MCF 10A (cell line): ENCODE measurements at regions not wholly inside any gene's neighbourhood (a gene's known extent, or its start where the extent isn't known, plus 50 kb on each side); places are given as distances from the start of the nearest gene placed in this dataset.

Experiments used
- BruUV-seq: library from RNA; stranded (reverse); fragments of 400-500 nt; replicated peaks from 2 replicates; lab custom pipeline; 2021; lab: Mats Ljungman, UMichigan
- CTCF ChIA-PET: fragments of 300-600 bp; sonication (Branson Sonifier 250); formaldehyde crosslinking; extraction: SDS; loops from one replicate; lab custom pipeline; 2021; ENCODE audit warnings: antibody characterized with exemption, inconsistent platforms; lab: Yijun Ruan, JAX
- POLR2A ChIA-PET: fragments of 300-600, 350-650 bp; sonication (Branson Sonifier 250); formaldehyde crosslinking; extraction: SDS; loops from one replicate; lab custom pipeline; 2020; ENCODE audit warnings: antibody characterized with exemption, inconsistent platforms; lab: Yijun Ruan, JAX
- DNase-seq: peaks from one replicate; pipeline ENCODE4 v3.0.0-alpha.2; 2018; ENCODE audit not compliant: unreplicated experiment
- H3K27ac Mint-ChIP-seq: one replicate; pipeline ENCODE4 v1.8.0; 2022; ENCODE audit warnings: mild to moderate bottlenecking, low read depth, mixed read lengths; ENCODE audit not compliant: unreplicated experiment
- H3K27me3 Mint-ChIP-seq: one replicate; pipeline ENCODE4 v1.8.0; 2022; ENCODE audit warnings: mixed read lengths; ENCODE audit not compliant: insufficient read depth, unreplicated experiment
- H3K36me3 Mint-ChIP-seq: one replicate; pipeline ENCODE4 v1.8.0; 2022; ENCODE audit warnings: mild to moderate bottlenecking, moderate library complexity, mixed read lengths; ENCODE audit not compliant: insufficient read depth, unreplicated experiment
- H3K4me1 Mint-ChIP-seq: one replicate; pipeline ENCODE4 v1.8.0; 2022; ENCODE audit warnings: mixed read lengths; ENCODE audit not compliant: insufficient read depth, unreplicated experiment
- H3K4me3 Mint-ChIP-seq: one replicate; pipeline ENCODE4 v1.8.0; 2022; ENCODE audit warnings: mild to moderate bottlenecking, moderate library complexity, mixed read lengths; ENCODE audit not compliant: unreplicated experiment
- H3K9me3 Mint-ChIP-seq: one replicate; pipeline ENCODE4 v1.8.0; 2022; ENCODE audit warnings: mixed read lengths; ENCODE audit not compliant: unreplicated experiment
- intact Hi-C: fragments of 100-400 bp; cut with micrococcal nuclease; formaldehyde crosslinking; loops from 2 replicates; pipeline ENCODE4 v1.14.1; 2022
- TF ChIP-seq, protein P1 (sequence below): fragments of 200-600 bp; IDR thresholded peaks from one replicate; pipeline ENCODE4 v1.8.0; 2022; ENCODE audit warnings: antibody characterized with exemption, mild to moderate bottlenecking; ENCODE audit not compliant: unreplicated experiment

DNA sequence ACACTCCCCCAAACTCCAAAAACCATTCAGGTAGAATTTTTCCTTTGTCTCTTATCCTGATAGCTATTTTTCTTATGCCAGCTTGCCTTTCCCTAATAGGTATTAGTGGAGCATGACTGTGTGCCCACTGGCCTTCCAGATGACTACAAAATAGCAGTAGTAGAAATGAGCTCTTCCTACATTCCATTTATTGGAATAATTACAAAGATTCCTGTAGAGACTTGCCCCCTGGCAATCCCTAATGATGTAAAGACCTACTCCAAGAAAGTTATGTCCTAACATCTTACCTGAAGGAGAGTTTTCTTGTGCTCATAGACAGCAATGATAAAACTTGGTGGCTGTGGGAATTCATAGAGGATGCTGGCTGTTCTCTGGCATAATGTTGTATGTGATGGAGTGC, 501.8 kb downstream of the GATA3 start:
- CTCF ChIA-PET, result no interaction called here
- no peak for DNase-seq
- TF ChIP-seq, protein P1, sequence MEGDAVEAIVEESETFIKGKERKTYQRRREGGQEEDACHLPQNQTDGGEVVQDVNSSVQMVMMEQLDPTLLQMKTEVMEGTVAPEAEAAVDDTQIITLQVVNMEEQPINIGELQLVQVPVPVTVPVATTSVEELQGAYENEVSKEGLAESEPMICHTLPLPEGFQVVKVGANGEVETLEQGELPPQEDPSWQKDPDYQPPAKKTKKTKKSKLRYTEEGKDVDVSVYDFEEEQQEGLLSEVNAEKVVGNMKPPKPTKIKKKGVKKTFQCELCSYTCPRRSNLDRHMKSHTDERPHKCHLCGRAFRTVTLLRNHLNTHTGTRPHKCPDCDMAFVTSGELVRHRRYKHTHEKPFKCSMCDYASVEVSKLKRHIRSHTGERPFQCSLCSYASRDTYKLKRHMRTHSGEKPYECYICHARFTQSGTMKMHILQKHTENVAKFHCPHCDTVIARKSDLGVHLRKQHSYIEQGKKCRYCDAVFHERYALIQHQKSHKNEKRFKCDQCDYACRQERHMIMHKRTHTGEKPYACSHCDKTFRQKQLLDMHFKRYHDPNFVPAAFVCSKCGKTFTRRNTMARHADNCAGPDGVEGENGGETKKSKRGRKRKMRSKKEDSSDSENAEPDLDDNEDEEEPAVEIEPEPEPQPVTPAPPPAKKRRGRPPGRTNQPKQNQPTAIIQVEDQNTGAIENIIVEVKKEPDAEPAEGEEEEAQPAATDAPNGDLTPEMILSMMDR, result no peak
- peaks cover 9% of the 10 kb centered on the region for H3K4me1 Mint-ChIP-seq
- no TSS peak for BruUV-seq
- no peak overlapping the region for H3K4me3 Mint-ChIP-seq
- POLR2A ChIA-PET, result interaction anchor here (0.9 to 2.1 kb wide), 4 partner anchors 9 to 12 kb away, joined by 3 to 7 read pairs (median 4); no protein-coding TSS in a partner anchor
- H3K36me3 Mint-ChIP-seq, result no peaks in the 10 kb centered on the region
- no peaks in the 10 kb centered on the region for H3K9me3 Mint-ChIP-seq
- H3K27ac Mint-ChIP-seq, result no peak overlapping the region
- no peaks in the 10 kb centered on the region for H3K27me3 Mint-ChIP-seq
- intact Hi-C loops, result loop anchor here (10.0 kb wide), 1 partner anchor 1948 kb away; no protein-coding TSS in a partner anchor

DNA sequence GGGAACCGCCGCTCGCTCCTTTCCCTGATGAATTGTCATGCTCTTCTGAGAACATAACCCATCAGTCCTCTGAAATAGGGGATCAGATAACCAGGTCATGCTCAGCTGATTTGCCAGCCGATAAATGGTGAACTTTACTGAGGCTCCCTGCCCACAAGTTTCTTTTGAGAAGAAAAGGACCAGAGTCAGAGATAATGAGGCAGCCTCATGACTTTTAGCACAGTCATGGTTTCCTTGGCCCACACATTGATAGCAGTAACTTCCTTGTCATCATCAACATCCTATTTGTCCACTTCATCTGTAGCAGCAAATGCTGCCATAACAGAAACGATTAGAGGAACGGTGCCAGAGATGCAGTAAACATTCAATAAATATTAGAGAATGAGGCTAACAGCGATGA, 509.0 kb downstream of the GATA3 start:
- peaks cover 2% of the 10 kb centered on the region for H3K36me3 Mint-ChIP-seq
- CTCF ChIA-PET, result interaction anchor here (0.7 kb wide), 1 partner anchor 517 kb away, joined by 4 read pairs; no protein-coding TSS in a partner anchor
- no TSS peak for BruUV-seq

DNA sequence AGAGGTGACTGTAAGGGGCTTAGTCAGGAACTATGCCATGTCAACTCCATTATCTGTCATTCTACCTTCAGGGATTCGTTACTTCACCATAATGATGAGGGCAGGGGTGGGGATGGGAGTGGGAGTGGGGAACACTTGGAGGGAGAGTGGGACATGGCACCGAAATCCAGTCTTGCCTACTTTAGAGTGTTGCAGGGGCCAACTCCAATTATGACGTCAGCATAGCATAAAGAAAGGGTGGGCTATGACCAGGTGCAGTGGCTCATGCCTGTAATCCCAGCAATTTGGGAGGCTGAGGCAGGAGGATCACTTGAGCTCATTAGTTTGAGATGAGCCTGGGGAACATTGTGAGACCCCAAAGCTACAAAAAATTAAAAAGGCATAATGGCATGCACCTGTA, 512.2 kb downstream of the GATA3 start:
- H3K27me3 Mint-ChIP-seq, result no peaks in the 10 kb centered on the region
- no peak overlapping the region for H3K4me3 Mint-ChIP-seq
- intact Hi-C loops, result no loop called here
- ChIA-PET POLR2A (interaction anchor here (1.0 kb wide), 1 partner anchor 10 kb away, joined by 3 read pairs; no protein-coding TSS in a partner anchor), CTCF (interaction anchor here (0.6 kb wide), 1 partner anchor 96 kb away, joined by 3 read pairs; no protein-coding TSS in a partner anchor)
- peaks cover 6% of the 10 kb centered on the region for H3K36me3 Mint-ChIP-seq
- TF ChIP-seq, protein P1, result no peak
- H3K9me3 Mint-ChIP-seq, result peaks cover 9% of the 10 kb centered on the region
- no peak for DNase-seq
- H3K27ac Mint-ChIP-seq, result peak overlapping the region; percentile 27
- H3K4me1 Mint-ChIP-seq, result peaks cover 7% of the 10 kb centered on the region
- no TSS peak for BruUV-seq

More for the DNA sequence above, 509.0 kb downstream of the GATA3 start:
- POLR2A ChIA-PET, result no interaction called here
- Mint-ChIP-seq H3K4me1 (peaks cover 5% of the 10 kb centered on the region), H3K27me3 (no peaks in the 10 kb centered on the region), H3K27ac (no peak overlapping the region), H3K9me3 (peaks cover 10% of the 10 kb centered on the region), H3K4me3 (no peak overlapping the region)
- TF ChIP-seq, protein P1, result no peak
- intact Hi-C loops, result no loop called here
- no peak for DNase-seq

DNA sequence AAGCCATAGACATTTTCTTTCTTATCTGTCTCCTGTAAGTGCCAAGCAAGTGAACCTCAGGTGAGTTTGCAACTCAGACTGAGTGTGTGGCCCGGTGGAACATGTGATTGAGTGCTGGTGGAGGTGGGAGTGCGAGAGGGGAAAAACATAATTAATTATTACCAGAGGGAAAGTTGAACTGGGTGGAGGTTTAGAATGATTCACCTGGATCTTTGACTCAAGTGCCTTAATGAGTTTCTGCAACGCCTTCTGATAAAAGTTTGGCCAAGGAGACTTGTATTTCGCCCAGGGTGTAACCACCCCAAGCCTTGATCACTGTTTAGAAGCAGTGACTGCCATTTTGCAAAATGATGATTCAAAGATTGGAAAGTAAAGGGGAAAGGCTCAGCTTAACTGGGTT, 513.9 kb downstream of the GATA3 start:
- BruUV-seq, result no TSS peak
- DNase-seq, result no peak

More for the DNA sequence above, 513.9 kb downstream of the GATA3 start:
- no peaks in the 10 kb centered on the region for H3K9me3 Mint-ChIP-seq
- POLR2A ChIA-PET, result interaction anchor here (0.8 kb wide), 1 partner anchor 694 kb away, joined by 3 read pairs; no protein-coding TSS in a partner anchor
- peaks cover 6% of the 10 kb centered on the region for H3K36me3 Mint-ChIP-seq
- intact Hi-C loops, result no loop called here
- TF ChIP-seq, protein P1, result no peak
- CTCF ChIA-PET, result interaction anchor here (0.8 kb wide), 1 partner anchor 457 kb away, joined by 4 read pairs; no protein-coding TSS in a partner anchor
- H3K4me1 Mint-ChIP-seq, result peaks cover 7% of the 10 kb centered on the region
- no peak overlapping the region for H3K4me3 Mint-ChIP-seq
- no peaks in the 10 kb centered on the region for H3K27me3 Mint-ChIP-seq
- no peak overlapping the region for H3K27ac Mint-ChIP-seq
